Keratinocyte (primary cell): ENCODE measurements at regions not wholly inside any gene's neighbourhood (a gene's known extent, or its start where the extent isn't known, plus 50 kb on each side); places are given as distances from the start of the nearest gene placed in this dataset.
"Not testable (repeated sequence)": the region's sequence is repeated elsewhere in the genome, so short reads cannot be mapped to it uniquely, and the experiment has no call there.

Experiments used
- DNase-seq: peaks from one replicate; pipeline ENCODE4 v3.0.0-alpha.2; 2011; ENCODE audit warnings: low read depth, missing footprints, low spot score
- FAIRE-seq: peaks from 2 replicates; lab custom pipeline; 2011; peaks lifted over from hg19 to GRCh38; lab: Jason Lieb, UNC
- H2AFZ ChIP-seq: 2 replicates; pipeline ENCODE4 v1.6.0; 2012; ENCODE audit warnings: low read length, control low read depth, inconsistent platforms; ENCODE audit not compliant: control insufficient read depth
- H3K27ac ChIP-seq: 2 replicates; pipeline ENCODE4 v1.5.1; 2011; ENCODE audit warnings: low read length; ENCODE audit not compliant: control insufficient read depth, insufficient read depth
- H3K27me3 ChIP-seq: 3 replicates; pipeline ENCODE4 v1.6.0; 2011; ENCODE audit warnings: low read length; ENCODE audit not compliant: control insufficient read depth, insufficient read depth; ENCODE audit errors: extremely low read depth
- H3K36me3 ChIP-seq, 2 experiments: 2 replicates in 1 of 2; 3 replicates in 1 of 2; pipeline ENCODE4 v1.5.1; 2011; ENCODE audit warnings: low read length in 2 of 2, mild to moderate bottlenecking in 1 of 2; ENCODE audit not compliant: control insufficient read depth in 2 of 2, insufficient read depth in 2 of 2; ENCODE audit errors: extremely low read depth in 1 of 2
- H3K4me1 ChIP-seq: 3 replicates; pipeline ENCODE4 v1.5.1; 2011; ENCODE audit warnings: low read length; ENCODE audit not compliant: control insufficient read depth, insufficient read depth; ENCODE audit errors: extremely low read depth
- H3K4me2 ChIP-seq: 3 replicates; pipeline ENCODE4 v1.6.0; 2011; ENCODE audit warnings: low read depth, low read length; ENCODE audit not compliant: control insufficient read depth, insufficient read depth; ENCODE audit errors: extremely low read depth
- H3K4me3 ChIP-seq, 3 experiments: fragments of 200-600 bp in 1 of 3; sonication (generic) in 1 of 3; 2 replicates in 2 of 3; 3 replicates in 1 of 3; pipeline ENCODE4 v1.5.1; 2011 to 2016; ENCODE audit warnings: low read length in 3 of 3, mild to moderate bottlenecking in 3 of 3, control low read depth in 2 of 3, inconsistent platforms in 1 of 3, low read depth in 1 of 3, mixed read lengths in 1 of 3, mixed run types in 1 of 3, moderate library complexity in 1 of 3; ENCODE audit not compliant: control insufficient read depth in 2 of 3, insufficient read depth in 2 of 3; ENCODE audit errors: extremely low read depth in 1 of 3
- H3K79me2 ChIP-seq: 2 replicates; pipeline ENCODE4 v1.6.0; 2012; ENCODE audit warnings: low read length; ENCODE audit not compliant: control insufficient read depth, insufficient read depth
- H3K9ac ChIP-seq: 3 replicates; pipeline ENCODE4 v1.6.0; 2011; ENCODE audit warnings: low read length; ENCODE audit not compliant: control insufficient read depth, insufficient read depth; ENCODE audit errors: extremely low read depth
- H3K9me1 ChIP-seq: 3 replicates; pipeline ENCODE4 v1.6.0; 2011; ENCODE audit warnings: low read length; ENCODE audit not compliant: control insufficient read depth, insufficient read depth; ENCODE audit errors: extremely low read depth
- H3K9me3 ChIP-seq: 2 replicates; pipeline ENCODE4 v1.5.1; 2012; ENCODE audit warnings: low read depth, low read length; ENCODE audit not compliant: control insufficient read depth
- H4K20me1 ChIP-seq: 3 replicates; pipeline ENCODE4 v1.6.0; 2011; ENCODE audit warnings: low read length; ENCODE audit not compliant: control insufficient read depth, insufficient read depth; ENCODE audit errors: extremely low read depth
- CTCF ChIP-seq, 3 experiments: IDR thresholded peaks in 1 of 3; conservative IDR thresholded peaks in 1 of 3; optimal IDR thresholded peaks in 1 of 3; 2 replicates in 2 of 3; 3 replicates in 1 of 3; pipeline versions ENCODE3 to v1.5.1; 2011; ENCODE audit warnings: low read length in 3 of 3, mild to moderate bottlenecking in 3 of 3, moderate library complexity in 2 of 3, control low read depth in 1 of 3, inconsistent platforms in 1 of 3; ENCODE audit not compliant: insufficient read depth in 2 of 3; ENCODE audit errors: extremely low read depth in 1 of 3
- EZH2 ChIP-seq: IDR thresholded peaks from one replicate; pipeline ENCODE4 v1.6.1; 2012; ENCODE audit warnings: inconsistent platforms, mild to moderate bottlenecking, low read length, moderate library complexity
- dilution Hi-C: fragments of 300-500 bp; cut with MboI; formaldehyde crosslinking; loops from one replicate; pipeline ENCODE4 v1.7.0; 2020; ENCODE audit warnings: low sequenced_read_pairs; ENCODE audit not compliant: extremely low pct_ligation_motif_present

- FAIRE-seq, H3K9me1 ChIP-seq, dilution Hi-C loops, H3K9ac ChIP-seq, H3K4me1 ChIP-seq, H3K27ac ChIP-seq, H4K20me1 ChIP-seq, H3K79me2 ChIP-seq, H2AFZ ChIP-seq, DNase-seq, H3K4me3 ChIP-seq, H3K27me3 ChIP-seq, H3K9me3 ChIP-seq, H3K4me2 ChIP-seq, H3K36me3 ChIP-seq: not testable (repeated sequence)
Measured at GRCh38 chr11:49384371-49384770, 176.0 kb upstream of the FOLH1 start.

DNA sequence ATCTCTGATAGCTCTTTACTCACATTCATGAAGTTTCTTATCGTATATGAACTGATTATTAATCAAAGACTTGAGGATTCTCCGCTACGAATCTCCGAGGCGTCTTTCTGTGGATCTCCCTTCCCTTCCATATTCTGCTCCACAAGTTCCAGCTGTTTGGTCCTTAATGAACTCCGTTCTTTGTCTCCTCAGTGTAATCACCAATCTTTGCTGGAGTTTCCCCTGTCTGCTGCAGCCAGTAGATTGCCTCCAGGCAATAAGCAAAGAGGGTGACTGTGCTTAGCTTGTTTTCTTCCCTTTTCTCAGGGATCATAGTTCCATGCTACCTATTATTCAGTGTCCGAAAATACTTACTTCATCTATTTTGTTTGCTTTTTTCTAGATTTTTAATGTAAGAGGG lies 169.6 kb upstream of the FOLH1 start:
- Histone ChIP-seq H3K27ac (no peak overlapping the region), H3K36me3 (no peaks in the 10 kb centered on the region), H4K20me1 (no peaks in the 10 kb centered on the region), H3K27me3 (no peaks in the 10 kb centered on the region), H3K4me3 (no peak overlapping the region), H3K79me2 (no peaks in the 10 kb centered on the region), H3K9me3 (no peaks in the 10 kb centered on the region), H2AFZ (no peak overlapping the region), H3K4me2 (no peak overlapping the region), H3K4me1 (no peaks in the 10 kb centered on the region), H3K9me1 (no peaks in the 10 kb centered on the region), H3K9ac (no peak overlapping the region)
- no peak for DNase-seq
- dilution Hi-C loops: no loop called here
- FAIRE-seq: no peak
- TF ChIP-seq EZH2: no peak
- TF ChIP-seq CTCF (optimal IDR thresholded peaks at IDR 0.05 in 1 of 3, IDR thresholded peaks at IDR 0.05 in 1 of 3, conservative IDR thresholded peaks at IDR 0.05 in 1 of 3; ENCODE audit: extremely low read depth in 1 of 3, insufficient read depth in 2 of 3, low read length in 3 of 3): no peak

GRCh38 chr11:49373866-49374265 lies 165.5 kb upstream of the FOLH1 start:
- FAIRE-seq, H3K4me3 ChIP-seq, H3K27ac ChIP-seq, H3K79me2 ChIP-seq, dilution Hi-C loops, H4K20me1 ChIP-seq, H2AFZ ChIP-seq, H3K9me3 ChIP-seq, H3K36me3 ChIP-seq, H3K9ac ChIP-seq, H3K4me1 ChIP-seq, H3K27me3 ChIP-seq, DNase-seq, H3K9me1 ChIP-seq, H3K4me2 ChIP-seq: not testable (repeated sequence)

- dilution Hi-C loops, FAIRE-seq: not testable (repeated sequence)
Measured at GRCh38 chr11:49373385-49373784, 165.0 kb upstream of the FOLH1 start.

More at GRCh38 chr11:49373385-49373784, 165.0 kb upstream of the FOLH1 start:
- H3K9me3 ChIP-seq, H3K4me1 ChIP-seq, H3K36me3 ChIP-seq, H3K27ac ChIP-seq, H3K4me2 ChIP-seq, H2AFZ ChIP-seq, H3K9ac ChIP-seq, H3K79me2 ChIP-seq, H3K9me1 ChIP-seq, DNase-seq, H4K20me1 ChIP-seq, H3K27me3 ChIP-seq, H3K4me3 ChIP-seq: not testable (repeated sequence)
